ENCODE measurements at regions not wholly inside any gene's neighbourhood (a gene's known extent, or its start where the extent isn't known, plus 50 kb on each side); places are given as distances from the start of the nearest gene placed in this dataset.

GRCh38 chr3:159928071-159928491, 60.6 kb upstream of the IL12A start:
- H2AFZ ChIP-seq: no peak overlapping the region
- H3K4me1 ChIP-seq (ENCODE audit: insufficient read depth): no peaks in the 10 kb centered on the region
- Mint-ChIP-seq H3K4me1 (no peaks in the 10 kb centered on the region; the same call in 2 of the 3 replicates), H3K36me3 (ENCODE audit: low read depth) (peaks cover 2% of the 10 kb centered on the region), H3K4me3 (no peak overlapping the region), H3K27ac (no peak overlapping the region), H3K27me3 (ENCODE audit: insufficient read depth, low read depth, poor library complexity) (no peaks in the 10 kb centered on the region), H3K9me3 (peaks cover 11% of the 10 kb centered on the region)
- no peaks in the 10 kb centered on the region for H3F3A ChIP-seq (replicated peaks; ENCODE audit: low read depth)
- H3K9me2 ChIP-seq (ENCODE audit: insufficient read depth): 0 out of 2 replicates have a peak, but pooled peaks cover 8% of the 10 kb centered on the region
- no peaks in the 10 kb centered on the region for H3K36me3 ChIP-seq (ENCODE audit: insufficient read depth)
- no peak overlapping the region for H3K4me3 ChIP-seq
- H3K27ac ChIP-seq (ENCODE audit: low read depth): no peak overlapping the region
- TF ChIP-seq STAT1 (IDR thresholded peaks at IDR 0.05; ENCODE audit: unreplicated experiment) (no peak), POLR2AphosphoS5 (IDR thresholded peaks at IDR 0.05; ENCODE audit: low read depth) (no peak), CTCF (conservative IDR thresholded peaks at IDR 0.05; ENCODE audit: low read depth in 2 of 2) (no peak), ETS1 (IDR thresholded peaks at IDR 0.05) (no peak), NANOG (IDR thresholded peaks at IDR 0.05; ENCODE audit: borderline replicate concordance) (no peak), EZH2 (IDR thresholded peaks at IDR 0.05; ENCODE audit: low read depth, unreplicated experiment) (no peak), EZH2phosphoT487 (IDR thresholded peaks at IDR 0.05; ENCODE audit: unreplicated experiment) (no peak), ZNF462 (CRISPR knock-in tag; IDR thresholded peaks at IDR 0.05) (no peak), ZNF114 (CRISPR knock-in tag; IDR thresholded peaks at IDR 0.05) (no peak), CREB1 (CRISPR knock-in tag; IDR thresholded peaks at IDR 0.05; ENCODE audit: low read depth) (no peak), ZNF331 (CRISPR knock-in tag; IDR thresholded peaks at IDR 0.05; ENCODE audit: low read depth) (no peak), JUNB (IDR thresholded peaks at IDR 0.05; ENCODE audit: unreplicated experiment) (no peak)
- H3K27me3 ChIP-seq (ENCODE audit: insufficient read depth): no peaks in the 10 kb centered on the region
- ATAC-seq (no peak), DNase-seq (ENCODE audit: low spot score) (no peak)
- H3K4me2 ChIP-seq: no peak overlapping the region
- no peaks in the 10 kb centered on the region for H4K20me1 ChIP-seq (replicated peaks; ENCODE audit: insufficient read depth)
- H3K79me2 ChIP-seq (replicated peaks; ENCODE audit: insufficient read depth): no peaks in the 10 kb centered on the region
